ENCODE measurements at regions not wholly inside any gene's neighbourhood (a gene's known extent, or its start where the extent isn't known, plus 50 kb on each side); places are given as distances from the start of the nearest gene placed in this dataset.

- ATAC-seq, result no peak
- DNase-seq (ENCODE audit: low spot score), result no peak
- intact Hi-C loops (cut with DNase I), result no loop called here
Measured at GRCh38 chr9:80874276-80874675, 815.1 kb downstream of the TLE1 start.

DNA sequence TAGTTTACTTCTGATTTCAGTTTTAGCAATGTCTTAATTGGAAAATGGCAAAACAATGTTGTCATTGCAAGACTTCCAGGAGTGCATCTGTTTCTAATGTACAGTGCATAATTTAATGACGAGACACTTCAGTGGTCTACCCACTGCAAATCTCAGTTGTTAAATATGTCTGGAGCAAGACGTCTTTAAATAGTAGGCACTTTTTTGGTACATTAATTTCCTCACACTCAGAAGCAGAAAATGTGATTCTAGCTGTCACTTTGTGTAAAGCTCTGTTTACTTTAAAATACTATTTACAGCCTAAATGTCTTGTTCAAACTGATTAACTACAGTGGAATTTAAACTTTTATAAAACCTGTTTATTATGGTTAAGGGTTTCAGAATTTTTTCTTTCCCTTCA, 815.5 kb downstream of the TLE1 start:
- intact Hi-C loops (cut with DNase I), result no loop called here
- ATAC-seq (no peak), DNase-seq (ENCODE audit: low spot score) (no peak)

DNA sequence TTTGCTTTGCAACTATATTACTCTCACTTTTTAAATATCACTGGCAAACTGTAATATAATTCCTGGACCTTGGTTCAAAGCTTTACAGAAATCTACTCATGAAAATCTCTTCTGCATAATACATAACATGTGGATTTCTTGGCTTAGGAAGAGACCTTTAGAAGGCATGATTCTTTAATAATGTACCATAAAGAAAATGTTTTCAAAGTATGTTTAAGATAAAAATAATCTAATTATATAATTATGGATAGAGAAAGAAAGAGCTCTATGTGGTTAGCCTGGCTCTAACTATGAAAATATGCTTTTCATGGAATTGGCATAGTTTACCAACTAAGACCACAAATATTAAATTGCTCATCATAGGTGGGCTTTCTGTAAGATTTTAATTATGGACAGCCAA, 817.8 kb downstream of the TLE1 start:
- ATAC-seq, result no peak
- DNase-seq (ENCODE audit: low spot score), result no peak
- intact Hi-C loops (cut with DNase I), result no loop called here

DNA sequence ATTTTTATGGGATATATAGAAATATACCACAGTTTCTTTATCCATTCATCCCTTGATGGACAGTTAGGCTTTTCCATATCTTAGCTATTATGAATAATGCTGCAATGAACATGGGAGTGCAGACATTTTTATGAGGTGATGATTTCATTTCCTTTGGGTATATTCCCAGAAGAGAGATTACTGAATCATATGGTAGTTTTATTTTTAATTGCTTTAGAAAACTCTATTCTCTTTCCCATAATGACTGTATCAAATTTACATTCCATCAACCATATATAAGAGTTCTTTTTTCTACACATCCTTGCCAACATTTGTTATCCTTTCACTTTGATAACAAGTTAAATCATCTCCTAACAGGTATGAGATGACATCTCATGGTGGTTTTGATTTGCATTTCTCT, 821.6 kb downstream of the TLE1 start:
- no peak for DNase-seq (ENCODE audit: low spot score)
- intact Hi-C loops (cut with DNase I), result no loop called here
- no peak for ATAC-seq

GRCh38 chr9:80866576-80867227, 822.6 kb downstream of the TLE1 start:
- ATAC-seq, result no peak
- intact Hi-C loops (cut with DNase I), result no loop called here
- DNase-seq (ENCODE audit: low spot score), result no peak

DNA sequence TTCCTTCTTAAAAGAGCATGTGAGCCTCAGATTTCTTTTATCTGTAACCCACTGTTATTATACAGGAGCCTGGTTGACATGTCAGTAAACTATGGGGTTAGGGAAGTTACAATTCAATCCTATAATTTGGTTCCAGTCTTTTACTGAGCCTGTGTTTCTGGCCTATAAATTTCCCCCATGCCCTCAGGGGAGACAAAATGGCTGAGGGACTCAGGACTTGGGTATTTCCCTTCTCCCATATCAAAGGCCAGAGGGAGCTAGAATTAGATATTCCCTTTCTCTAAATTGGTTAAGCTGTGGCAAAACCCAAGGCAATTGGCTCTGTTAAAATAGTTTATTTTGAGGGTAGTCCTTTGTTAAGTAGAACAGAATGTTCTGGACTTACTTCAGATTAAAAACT, 823.2 kb downstream of the TLE1 start:
- intact Hi-C loops (cut with DNase I), result no loop called here
- DNase-seq (ENCODE audit: low spot score), result no peak
- no peak for ATAC-seq

DNA sequence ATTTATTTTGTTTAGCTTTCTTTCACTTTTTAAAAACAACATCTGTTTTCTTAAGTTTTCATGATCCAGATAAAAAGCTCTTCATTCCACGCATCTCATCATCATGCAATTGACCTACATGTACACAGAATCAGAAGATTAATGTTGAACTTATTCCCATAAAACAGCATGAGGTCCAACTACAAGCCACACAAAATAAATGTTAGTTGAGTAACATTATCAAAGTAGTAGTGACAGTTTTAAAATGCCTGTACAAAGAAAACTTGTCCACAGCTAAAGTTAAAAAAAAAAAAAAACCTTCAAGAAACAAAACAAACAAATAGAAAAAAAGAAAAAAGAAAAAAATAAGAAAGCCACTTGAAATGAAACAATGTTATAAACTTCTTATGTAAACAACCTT, 846.3 kb downstream of the TLE1 start:
- intact Hi-C loops (cut with DNase I), result no loop called here
- ATAC-seq (no peak), DNase-seq (ENCODE audit: low spot score) (no peak)

- ATAC-seq, result peak; percentile 74
- no peak for DNase-seq (ENCODE audit: low spot score)
- intact Hi-C loops (cut with DNase I), result no loop called here
Measured at GRCh38 chr9:80842389-80842788, 847.0 kb downstream of the TLE1 start.

DNA sequence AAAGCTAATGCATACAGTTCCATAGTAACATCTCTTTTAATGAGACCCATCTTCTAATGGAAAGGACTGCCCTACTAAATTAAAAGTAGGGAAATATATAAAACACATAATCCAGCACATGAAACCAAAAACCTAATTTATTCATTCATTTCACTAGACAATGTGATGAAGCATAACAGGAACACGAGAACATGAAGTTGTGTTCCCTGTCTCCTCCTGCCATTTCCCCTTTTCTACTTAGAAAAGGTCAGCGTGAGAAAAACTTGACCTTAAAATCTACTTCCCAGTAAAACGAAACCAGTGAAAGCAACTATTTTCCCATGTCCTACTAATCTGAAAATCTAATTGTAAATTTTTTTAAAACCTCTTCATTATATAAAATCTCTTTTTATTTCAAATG, 847.5 kb downstream of the TLE1 start:
- intact Hi-C loops (cut with DNase I), result no loop called here
- ATAC-seq (no peak), DNase-seq (ENCODE audit: low spot score) (no peak)

GRCh38 chr9:80839821-80840675, 849.3 kb downstream of the TLE1 start:
- no peak for ATAC-seq
- intact Hi-C loops (cut with DNase I), result no loop called here
- no peak for DNase-seq (ENCODE audit: low spot score)

DNA sequence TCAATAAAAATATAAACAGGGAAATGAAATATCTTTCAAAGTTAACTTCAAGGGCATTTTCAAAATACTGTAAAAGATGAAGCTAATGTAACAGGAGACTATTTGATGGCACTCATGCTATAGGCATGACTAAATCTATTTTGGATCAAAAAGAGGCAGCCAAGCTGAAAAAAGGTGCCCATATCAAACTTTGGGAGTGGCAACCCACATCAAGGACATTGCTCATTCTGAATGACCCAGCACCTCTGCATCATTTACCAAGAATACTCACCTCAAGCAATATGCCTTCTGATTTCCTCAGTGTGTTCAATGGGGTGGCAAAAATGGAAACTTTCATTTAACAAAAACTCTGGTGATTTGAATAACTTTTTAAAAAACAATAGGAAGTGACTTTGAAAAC, 853.3 kb downstream of the TLE1 start:
- no peak for ATAC-seq
- DNase-seq (ENCODE audit: low spot score), result no peak
- intact Hi-C loops (cut with DNase I), result no loop called here

DNA sequence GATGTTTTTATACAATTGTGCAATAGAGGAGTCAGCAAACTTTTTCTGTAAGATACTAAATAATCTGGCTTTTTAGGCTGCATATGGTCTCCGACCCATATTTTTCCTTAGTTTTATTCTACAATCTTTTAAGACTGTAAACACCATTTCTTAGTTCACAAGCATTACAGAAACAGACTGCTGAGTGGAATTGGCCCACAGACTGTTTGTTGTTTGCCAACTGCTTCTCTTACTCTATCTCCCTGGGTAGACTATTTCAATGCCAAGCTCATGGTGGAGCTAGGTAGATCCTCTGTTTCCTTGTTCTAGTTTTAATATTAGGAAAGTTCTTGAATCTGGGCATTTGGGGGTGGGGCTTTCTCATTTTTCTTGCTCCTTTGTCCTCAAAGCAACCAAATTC, 857.6 kb downstream of the TLE1 start:
- intact Hi-C loops (cut with DNase I), result no loop called here
- DNase-seq (ENCODE audit: low spot score), result no peak
- ATAC-seq, result no peak

GRCh38 chr9:80811656-80812055, 877.7 kb downstream of the TLE1 start:
- DNase-seq (ENCODE audit: low spot score), result no peak
- ATAC-seq, result no peak
- intact Hi-C loops (cut with DNase I), result no loop called here

GRCh38 chr9:80811003-80811402, 878.3 kb downstream of the TLE1 start:
- DNase-seq (ENCODE audit: low spot score) (no peak), ATAC-seq (no peak)
- intact Hi-C loops (cut with DNase I), result no loop called here

GRCh38 chr9:80806671-80807070, 882.7 kb downstream of the TLE1 start:
- ATAC-seq, result no peak
- intact Hi-C loops (cut with DNase I), result no loop called here
- DNase-seq (ENCODE audit: low spot score), result no peak

DNA sequence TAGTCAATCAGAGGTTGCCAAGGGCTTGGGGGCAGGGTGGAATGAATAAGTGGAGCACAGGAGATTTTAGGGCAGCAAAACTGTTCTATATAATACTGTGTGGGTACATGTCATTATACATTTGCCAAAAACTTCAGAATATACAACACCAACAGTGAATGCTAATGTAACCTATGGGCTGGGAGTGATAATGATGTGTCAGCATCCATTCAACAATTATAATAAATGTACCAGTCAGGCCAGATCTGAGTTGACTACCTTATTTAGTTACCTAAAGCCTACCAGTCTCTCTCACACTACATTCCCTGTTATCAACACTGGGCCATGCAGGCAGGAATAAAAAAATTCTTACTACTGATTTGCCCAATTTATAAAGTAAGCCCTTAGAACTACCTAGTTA, 884.5 kb downstream of the TLE1 start:
- DNase-seq (ENCODE audit: low spot score) (no peak), ATAC-seq (no peak)
- intact Hi-C loops (cut with DNase I), result no loop called here

- DNase-seq (ENCODE audit: low spot score) (no peak), ATAC-seq (peak; percentile 93)
- intact Hi-C loops (cut with DNase I), result no loop called here
Measured at GRCh38 chr9:80797831-80798688, 891.3 kb downstream of the TLE1 start.

DNA sequence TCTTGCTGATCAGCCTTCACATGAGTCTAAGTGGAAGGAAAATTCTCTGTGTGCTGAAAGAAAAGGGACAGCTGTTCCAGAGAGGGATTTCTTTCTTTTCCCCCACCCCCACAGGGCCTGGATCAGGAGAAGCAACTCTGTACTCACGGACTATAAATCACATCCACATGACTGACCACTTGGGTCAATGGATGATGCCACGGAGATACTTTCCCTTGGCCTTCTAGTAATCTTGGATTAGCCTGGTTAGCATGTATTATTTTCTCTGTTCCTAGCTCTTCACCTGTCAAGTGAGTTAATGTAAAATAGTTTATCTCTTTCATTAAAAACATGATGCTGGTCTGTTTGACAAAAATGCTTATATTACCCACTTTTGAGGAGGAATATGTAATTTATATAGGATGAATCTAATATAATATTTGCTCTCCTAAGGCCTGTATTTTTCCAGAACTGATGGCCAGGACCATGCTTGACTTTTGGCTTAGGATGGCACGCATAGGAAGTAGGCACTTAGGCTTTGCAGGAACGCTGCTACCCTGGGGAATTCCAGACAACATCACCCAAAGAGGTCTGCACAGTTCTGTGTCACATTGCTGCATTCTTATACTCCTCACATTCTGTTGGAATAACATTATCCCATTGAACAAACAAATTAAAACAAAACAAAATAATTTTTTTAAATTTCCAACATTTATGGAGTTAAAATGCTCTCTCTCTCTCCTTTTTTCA, 892.1 kb downstream of the TLE1 start:
- intact Hi-C loops (cut with DNase I), result no loop called here
- ATAC-seq (peak; percentile 18), DNase-seq (ENCODE audit: low spot score) (no peak)

DNA sequence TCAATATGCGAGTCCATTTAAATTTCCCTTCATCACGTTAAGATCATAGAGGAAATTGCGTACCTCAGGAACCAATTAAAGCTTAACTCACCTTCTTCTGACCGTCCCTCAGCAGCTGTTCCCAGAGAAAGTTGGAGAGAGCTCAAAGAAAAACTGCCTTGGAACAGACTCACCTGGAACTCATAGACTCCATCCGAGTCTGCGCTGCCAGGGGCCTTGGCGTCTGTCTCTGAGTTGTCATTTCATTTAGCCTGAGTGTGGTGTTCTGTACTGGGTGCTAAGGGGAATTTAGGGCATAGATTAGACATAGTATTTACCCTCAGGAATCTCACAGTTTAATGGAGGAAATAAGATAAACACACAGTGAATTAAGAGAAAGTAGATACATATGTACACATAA, 892.7 kb downstream of the TLE1 start:
- ATAC-seq (no peak), DNase-seq (ENCODE audit: low spot score) (no peak)

More for the DNA sequence above, 892.7 kb downstream of the TLE1 start:
- intact Hi-C loops (cut with DNase I), result no loop called here
